HepG2 (cell line): ENCODE measurements at regions not wholly inside any gene's neighbourhood (a gene's known extent, or its start where the extent isn't known, plus 50 kb on each side); places are given as distances from the start of the nearest gene placed in this dataset.

Experiments used
- ATAC-seq: fragments of 200-7000 bp; cut with Tn5 transposase; 3 replicates; pipeline ENCODE4 v1.9.1; 2020; ENCODE audit warnings: mild to moderate bottlenecking, moderate library complexity
- BruUV-seq: library from RNA; stranded (reverse); fragments of 400-500 nt; replicated peaks from 2 replicates; lab custom pipeline; 2021; lab: Mats Ljungman, UMichigan
- CTCF ChIA-PET: fragments of 300-600 bp; formaldehyde crosslinking; extraction: SDS; loops from one replicate; lab custom pipeline; 2021; ENCODE audit warnings: low total read pairs, inconsistent platforms, low intra/inter-chr PET ratio; lab: Yijun Ruan, JAX
- POLR2A ChIA-PET: fragments of 350-600 bp; sonication (Branson Sonifier 250); formaldehyde crosslinking; loops from one replicate; lab custom pipeline; 2020; ENCODE audit warnings: antibody characterized with exemption, inconsistent platforms; lab: Yijun Ruan, JAX
- DNase-seq: peaks from one replicate; pipeline ENCODE4 v3.0.0-alpha.2; 2015; ENCODE audit warnings: low spot score
- FAIRE-seq: peaks from 3 replicates; lab custom pipeline; 2011; peaks lifted over from hg19 to GRCh38; lab: Jason Lieb, UNC
- H2AFZ ChIP-seq: one replicate; pipeline ENCODE4 v1.6.1; 2011; ENCODE audit warnings: low read length, inconsistent platforms
- H3K27ac ChIP-seq: fragments of 300-600 bp; 3 replicates; pipeline ENCODE4 v1.8.0; 2011; ENCODE audit warnings: mixed run types, mild to moderate bottlenecking, mixed read lengths, low read length, inconsistent platforms; ENCODE audit not compliant: insufficient read depth; ENCODE audit errors: extremely low read length
- H3K27me3 ChIP-seq, 2 experiments: fragments of 200-600 bp in 1 of 2; 2 replicates in 1 of 2; 3 replicates in 1 of 2; pipeline versions ENCODE4 v1.6.0 to v1.8.0; 2011; ENCODE audit warnings: low read length in 2 of 2, mild to moderate bottlenecking in 2 of 2, moderate library complexity in 2 of 2, inconsistent platforms in 1 of 2; ENCODE audit not compliant: insufficient read depth in 2 of 2, control insufficient read depth in 1 of 2
- H3K36me3 ChIP-seq, 2 experiments: fragments of 200-600 bp in 1 of 2; replicated peaks in 1 of 2; 2 replicates in 1 of 2; 3 replicates in 1 of 2; pipeline versions ENCODE4 v1.5.1 to v1.8.0; 2011; ENCODE audit warnings: low read length in 2 of 2, inconsistent platforms in 1 of 2; ENCODE audit not compliant: insufficient read depth in 2 of 2, control insufficient read depth in 1 of 2
- H3K4me1 ChIP-seq: 2 replicates; pipeline ENCODE4 v1.5.1; 2012; ENCODE audit warnings: low read length, inconsistent platforms; ENCODE audit not compliant: insufficient read depth
- H3K4me2 ChIP-seq: 2 replicates; pipeline ENCODE4 v1.6.0; 2011; ENCODE audit warnings: low read depth, low read length, inconsistent platforms
- H3K4me3 ChIP-seq, 3 experiments: fragments of 200-600 bp in 1 of 3; sonication (generic), shearing (Covaris generic) in 1 of 3; replicated peaks in 1 of 3; 2 replicates each; pipeline ENCODE4 v1.5.1; 2011 to 2016; ENCODE audit warnings: low read length in 3 of 3, inconsistent platforms in 2 of 3, low read depth in 2 of 3, mild to moderate bottlenecking in 2 of 3, control low read depth in 1 of 3, mixed read lengths in 1 of 3; ENCODE audit not compliant: insufficient read depth in 1 of 3
- H3K79me2 ChIP-seq: one replicate; pipeline ENCODE4 v1.6.1; 2011; ENCODE audit warnings: low read length, inconsistent platforms; ENCODE audit not compliant: insufficient read depth
- H3K9ac ChIP-seq: 2 replicates; pipeline ENCODE4 v1.6.0; 2011; ENCODE audit warnings: mild to moderate bottlenecking, low read depth, low read length, inconsistent platforms; ENCODE audit not compliant: insufficient read depth
- H3K9me3 ChIP-seq: 2 replicates; pipeline ENCODE4 v1.5.1; 2012; ENCODE audit warnings: mild to moderate bottlenecking, low read length
- H4K20me1 ChIP-seq: 2 replicates; pipeline ENCODE4 v1.6.0; 2011; ENCODE audit warnings: inconsistent platforms, mild to moderate bottlenecking, low read length, moderate library complexity; ENCODE audit not compliant: insufficient read depth
- NR2F2 ChIP-seq: IDR thresholded peaks from 2 replicates; pipeline ENCODE4 v1.6.1; 2012; ENCODE audit warnings: low read depth, inconsistent platforms, borderline replicate concordance
- ZNF383 ChIP-seq: sonication (generic); formaldehyde crosslinking; IDR thresholded peaks from 2 replicates; pipeline ENCODE4 v1.4.0; 2020; ENCODE audit warnings: missing genetic modification reagents, mild to moderate bottlenecking, borderline replicate concordance
- WGBS: methylation state at CpG from one replicate; pipeline ENCODE4 v1.1.6; 2017; ENCODE audit warnings: low lambda C conversion rate; 5-methylcytosine and 5-hydroxymethylcytosine counted together
- in situ Hi-C: cut with HindIII; loops from 2 replicates; pipeline ENCODE4 v1.10.0; 2017; ENCODE audit warnings: low pct_unique_long_range_greater_than_20kb; ENCODE audit not compliant: extremely low pct_ligation_motif_present
- intact Hi-C: fragments of 100-400 bp; cut with micrococcal nuclease; formaldehyde crosslinking; loops from one replicate; pipeline ENCODE4 v1.10.0; 2022; ENCODE audit not compliant: unreplicated experiment
- TF ChIP-seq, protein P1 (sequence below): sonication (generic); formaldehyde crosslinking; IDR thresholded peaks from 2 replicates; pipeline ENCODE4 v1.4.0; 2020; ENCODE audit warnings: missing genetic modification reagents, borderline replicate concordance

DNA sequence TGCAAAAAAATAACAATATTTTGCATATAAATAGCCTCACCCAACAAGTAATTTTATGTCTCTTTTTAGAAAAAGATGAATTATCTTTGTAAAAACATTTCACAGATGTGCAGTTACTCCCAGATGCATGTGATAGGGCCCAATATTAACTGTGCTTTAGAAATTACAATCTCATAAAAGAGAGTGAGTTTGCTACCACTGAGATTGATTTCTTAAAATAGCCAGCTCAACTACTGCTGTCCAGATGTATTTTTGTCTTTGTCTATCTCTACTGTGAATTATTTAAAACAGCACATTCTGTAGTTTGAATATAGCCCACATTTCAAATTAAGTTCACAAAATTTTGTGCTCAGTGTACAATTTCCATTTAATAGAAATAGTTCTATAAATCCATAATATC lies 177.0 kb upstream of the TTC29 start:
- ChIA-PET POLR2A (no interaction called here), CTCF (no interaction called here)
- H3K4me1 ChIP-seq: no peaks in the 10 kb centered on the region
- H3K27ac ChIP-seq: no peak overlapping the region
- H2AFZ ChIP-seq: no peak overlapping the region
- no peak overlapping the region for H3K9ac ChIP-seq
- FAIRE-seq (no peak), DNase-seq (no peak), ATAC-seq (no peak)
- no peaks in the 10 kb centered on the region for H4K20me1 ChIP-seq
- H3K4me3 ChIP-seq: no peak overlapping the region
- no peaks in the 10 kb centered on the region for H3K79me2 ChIP-seq
- in situ Hi-C loops: no loop called here
- no peaks in the 10 kb centered on the region for H3K9me3 ChIP-seq
- no peak overlapping the region for H3K4me2 ChIP-seq
- no TSS peak for BruUV-seq
- TF ChIP-seq, protein P1, sequence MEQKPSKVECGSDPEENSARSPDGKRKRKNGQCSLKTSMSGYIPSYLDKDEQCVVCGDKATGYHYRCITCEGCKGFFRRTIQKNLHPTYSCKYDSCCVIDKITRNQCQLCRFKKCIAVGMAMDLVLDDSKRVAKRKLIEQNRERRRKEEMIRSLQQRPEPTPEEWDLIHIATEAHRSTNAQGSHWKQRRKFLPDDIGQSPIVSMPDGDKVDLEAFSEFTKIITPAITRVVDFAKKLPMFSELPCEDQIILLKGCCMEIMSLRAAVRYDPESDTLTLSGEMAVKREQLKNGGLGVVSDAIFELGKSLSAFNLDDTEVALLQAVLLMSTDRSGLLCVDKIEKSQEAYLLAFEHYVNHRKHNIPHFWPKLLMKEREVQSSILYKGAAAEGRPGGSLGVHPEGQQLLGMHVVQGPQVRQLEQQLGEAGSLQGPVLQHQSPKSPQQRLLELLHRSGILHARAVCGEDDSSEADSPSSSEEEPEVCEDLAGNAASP (CRISPR knock-in tag): no peak
- TF ChIP-seq NR2F2: no peak
- intact Hi-C loops: no loop called here
- no peaks in the 10 kb centered on the region for H3K27me3 ChIP-seq
- no peaks in the 10 kb centered on the region for H3K36me3 ChIP-seq

DNA sequence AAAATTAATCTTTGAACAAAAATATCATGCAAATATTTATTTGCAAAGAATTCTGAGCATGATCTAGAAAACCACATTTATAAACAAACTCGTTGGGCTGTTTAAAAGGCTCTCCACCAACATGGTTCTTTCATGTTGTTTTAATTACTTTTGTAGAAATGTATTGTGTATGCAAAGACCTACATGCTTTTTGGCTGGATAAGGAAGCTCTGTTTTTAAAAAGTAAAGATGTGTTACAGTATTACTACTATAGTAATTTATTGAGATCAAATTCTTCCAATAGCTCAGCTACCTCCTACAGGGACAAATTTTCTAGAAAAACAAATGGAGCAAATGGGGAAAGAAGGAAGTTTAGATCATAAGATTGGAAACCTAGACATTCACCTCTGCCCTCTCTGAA lies 177.5 kb upstream of the TTC29 start:
- in situ Hi-C loops: no loop called here
- TF ChIP-seq ZNF383 (CRISPR knock-in tag): no peak
- no peaks in the 10 kb centered on the region for H3K4me1 ChIP-seq
- H3K9ac ChIP-seq: no peak overlapping the region
- H3K4me2 ChIP-seq: no peak overlapping the region
- no peak overlapping the region for H3K4me3 ChIP-seq
- 0% methylated on average over 1 of the region's 1 CpG for WGBS
- DNase-seq: no peak
- no peaks in the 10 kb centered on the region for H4K20me1 ChIP-seq
- no TSS peak for BruUV-seq
- H3K27me3 ChIP-seq: no peaks in the 10 kb centered on the region
- CTCF ChIA-PET: no interaction called here
- no peak overlapping the region for H3K27ac ChIP-seq
- no peaks in the 10 kb centered on the region for H3K79me2 ChIP-seq
- intact Hi-C loops: no loop called here
- H3K36me3 ChIP-seq: no peaks in the 10 kb centered on the region
- no peak for ATAC-seq
- H2AFZ ChIP-seq: no peak overlapping the region
- no peaks in the 10 kb centered on the region for H3K9me3 ChIP-seq
- POLR2A ChIA-PET: no interaction called here
- FAIRE-seq: no peak
